K562 (cell line): ENCODE measurements at regions not wholly inside any gene's neighbourhood (a gene's known extent, or its start where the extent isn't known, plus 50 kb on each side); places are given as distances from the start of the nearest gene placed in this dataset.
A peak's percentile ranks its signal among the peaks of the same experiment; 100 is the strongest.

Experiments
- ATAC-seq: fragments of 200-7000 bp; cut with Tn5 transposase; 3 replicates; pipeline ENCODE4 v1.9.1; 2020; ENCODE audit warnings: moderate library complexity
- BruUV-seq: library from RNA; stranded (reverse); fragments of 400-500 nt; replicated peaks from 2 replicates; lab custom pipeline; 2021; lab: Mats Ljungman, UMichigan
- CTCF ChIA-PET: fragments of 300-600 bp; formaldehyde crosslinking; extraction: SDS; loops from one replicate; lab custom pipeline; 2021; ENCODE audit warnings: low intra/inter-chr PET ratio; lab: Yijun Ruan, JAX
- POLR2A ChIA-PET: fragments of 300-600, 350-650 bp; sonication (Branson Sonifier 250); formaldehyde crosslinking; extraction: SDS; loops from one replicate; lab custom pipeline; 2021; ENCODE audit warnings: antibody characterized with exemption, inconsistent platforms; lab: Yijun Ruan, JAX
- DNase-seq, 4 experiments: peaks; one replicate each; pipeline versions ENCODE4 v3.0.0 to v3.0.0-alpha.2; 2011 to 2018; ENCODE audit warnings: low spot score in 3 of 4, mixed read lengths in 3 of 4; ENCODE audit errors: extremely low read depth in 1 of 4
- FAIRE-seq: peaks from 2 replicates; lab custom pipeline; 2011; peaks lifted over from hg19 to GRCh38; lab: Jason Lieb, UNC
- H2AFZ ChIP-seq: 2 replicates; pipeline ENCODE4 v1.6.0; 2011; ENCODE audit warnings: low read depth, low read length, control low read depth, inconsistent platforms
- H3K27ac ChIP-seq: fragments of 200-600 bp; 3 replicates; pipeline ENCODE4 v1.8.0; 2011; ENCODE audit warnings: low read depth, mild to moderate bottlenecking, control low read depth, inconsistent platforms, low read length, moderate library complexity, mixed read lengths; ENCODE audit errors: extremely low read depth
- H3K27me3 ChIP-seq, 2 experiments: fragments of 300-600 bp in 1 of 2; 2 replicates in 1 of 2; 3 replicates in 1 of 2; pipeline versions ENCODE4 v1.6.0 to v1.8.0; 2011; ENCODE audit warnings: inconsistent platforms in 2 of 2, low read length in 2 of 2, mild to moderate bottlenecking in 1 of 2, mixed read lengths in 1 of 2, moderate library complexity in 1 of 2; ENCODE audit not compliant: control insufficient read depth in 2 of 2, insufficient read depth in 2 of 2
- H3K36me3 ChIP-seq: fragments of 300-600 bp; 3 replicates; pipeline ENCODE4 v1.8.0; 2011; ENCODE audit warnings: mild to moderate bottlenecking, low read length, inconsistent platforms; ENCODE audit not compliant: control insufficient read depth, insufficient read depth
- H3K4me1 ChIP-seq, 2 experiments: fragments of 200-600 bp in 1 of 2; replicated peaks in 1 of 2; 2 replicates in 1 of 2; 3 replicates in 1 of 2; pipeline versions ENCODE4 v1.5.1 to v1.8.0; 2011; ENCODE audit warnings: inconsistent platforms in 2 of 2, low read length in 2 of 2, mild to moderate bottlenecking in 1 of 2, mixed read lengths in 1 of 2, moderate library complexity in 1 of 2; ENCODE audit not compliant: control insufficient read depth in 2 of 2, insufficient read depth in 2 of 2
- H3K4me2 ChIP-seq: 2 replicates; pipeline ENCODE4 v1.6.1; 2011; ENCODE audit warnings: low read length, control low read depth, inconsistent platforms, mixed read lengths; ENCODE audit not compliant: insufficient read depth
- H3K4me3 ChIP-seq: fragments of 200-600 bp; sonication (generic), shearing (Covaris generic); 2 replicates; pipeline ENCODE4 v1.5.1; 2016; ENCODE audit warnings: control low read depth, inconsistent platforms
- H3K79me2 ChIP-seq: fragments of 200-600 bp; 3 replicates; pipeline ENCODE4 v1.8.0; 2011; ENCODE audit warnings: low read length, inconsistent platforms; ENCODE audit not compliant: control insufficient read depth, insufficient read depth
- H3K9ac ChIP-seq, 2 experiments: 2 replicates each; pipeline versions ENCODE4 v1.6.0 to v1.6.1; 2011; ENCODE audit warnings: low read depth in 2 of 2, low read length in 2 of 2, control low read depth in 1 of 2, inconsistent platforms in 1 of 2, mild to moderate bottlenecking in 1 of 2, mixed read lengths in 1 of 2; ENCODE audit not compliant: insufficient read depth in 1 of 2
- H3K9me1 ChIP-seq: one replicate; pipeline ENCODE4 v1.6.0; 2011; ENCODE audit warnings: inconsistent platforms, mild to moderate bottlenecking, low read length, moderate library complexity; ENCODE audit not compliant: control insufficient read depth, insufficient read depth
- H3K9me3 ChIP-seq: replicated peaks from 2 replicates; pipeline ENCODE4 v1.5.1; 2011; ENCODE audit warnings: low read depth, low read length, inconsistent platforms; ENCODE audit not compliant: control insufficient read depth, insufficient read depth
- H4K20me1 ChIP-seq: replicated peaks from 2 replicates; pipeline ENCODE4 v1.6.1; 2011; ENCODE audit warnings: low read length, inconsistent platforms, mixed read lengths; ENCODE audit not compliant: control insufficient read depth, insufficient read depth
- CBX8 ChIP-seq: fragments of 200-600 bp; sonication (generic); IDR thresholded peaks from 2 replicates; pipeline ENCODE4 v1.6.1; 2012; ENCODE audit warnings: borderline replicate concordance, mixed run types, low read depth, mild to moderate bottlenecking, moderate library complexity, mixed read lengths, low read length, control low read depth, inconsistent platforms; ENCODE audit not compliant: poor library complexity, severe bottlenecking; ENCODE audit errors: extremely low read depth
- CCNT2 ChIP-seq: IDR thresholded peaks from 2 replicates; pipeline ENCODE4 v1.6.1; 2011; ENCODE audit warnings: borderline replicate concordance, low read depth, mild to moderate bottlenecking, moderate library complexity, mixed read lengths, low read length; ENCODE audit not compliant: insufficient read length; ENCODE audit errors: extremely low read depth
- ELF4 ChIP-seq: fragments of 450-650 bp; formaldehyde crosslinking; IDR thresholded peaks from 2 replicates; pipeline ENCODE4 v1.4.0; 2022; ENCODE audit warnings: missing genetic modification characterization
- FOXP1 ChIP-seq: sonication (generic); formaldehyde crosslinking; IDR thresholded peaks from 2 replicates; pipeline ENCODE4 v1.8.0; 2022; ENCODE audit warnings: mild to moderate bottlenecking, missing genetic modification reagents
- KHSRP ChIP-seq: fragments of 450-650 bp; IDR thresholded peaks from 2 replicates; pipeline ENCODE4 v1.6.1; 2017
- NFXL1 ChIP-seq: fragments of 450-650 bp; formaldehyde crosslinking; IDR thresholded peaks from 2 replicates; pipeline ENCODE4 v1.4.0; 2021; ENCODE audit warnings: mild to moderate bottlenecking
- POLR2B ChIP-seq: fragments of 450-650 bp; IDR thresholded peaks from 2 replicates; pipeline ENCODE4 v1.6.1; 2018; ENCODE audit warnings: low read depth; ENCODE audit not compliant: partially characterized antibody
- POU5F1 ChIP-seq: fragments of 150-350 bp; IDR thresholded peaks from 2 replicates; pipeline ENCODE4 v1.6.1; 2014; ENCODE audit warnings: borderline replicate concordance, low read length, low read depth, mild to moderate bottlenecking; ENCODE audit not compliant: partially characterized antibody
- ZNF561 ChIP-seq: fragments of 450-650 bp; formaldehyde crosslinking; conservative IDR thresholded peaks from 2 replicates; pipeline ENCODE4 v1.4.0; 2020; ENCODE audit warnings: mild to moderate bottlenecking, moderate library complexity
- WGBS: fragments of 100-300 bp; shearing (Covaris generic); methylation state at CpG from one replicate; pipeline ENCODE4 v1.1.6; 2016; ENCODE audit warnings: low coverage, mixed read lengths; ENCODE audit not compliant: insufficient coverage; ENCODE audit errors: missing lambda C conversion rate; 5-methylcytosine and 5-hydroxymethylcytosine counted together
- in situ Hi-C: fragments of 300-500 bp; cut with MboI; formaldehyde crosslinking; loops from 4 replicates; pipeline ENCODE4 v1.15.0; 2018; ENCODE audit warnings: inconsistent platforms, mixed read lengths
- intact Hi-C: fragments of 100-400 bp; cut with micrococcal nuclease; formaldehyde crosslinking; loops from 2 replicates; pipeline ENCODE4 v1.14.2; 2022
- TF ChIP-seq, protein P1 (sequence below): fragments of 250-450 bp; sonication (Bioruptor Pico); IDR thresholded peaks from 2 replicates; pipeline ENCODE4 v1.5.0; 2020; ENCODE audit warnings: mild to moderate bottlenecking
- TF ChIP-seq, protein P2 (sequence below): sonication (generic); formaldehyde crosslinking; IDR thresholded peaks from 2 replicates; pipeline ENCODE4 v1.8.0; 2023; ENCODE audit warnings: mild to moderate bottlenecking, missing genetic modification reagents

DNA sequence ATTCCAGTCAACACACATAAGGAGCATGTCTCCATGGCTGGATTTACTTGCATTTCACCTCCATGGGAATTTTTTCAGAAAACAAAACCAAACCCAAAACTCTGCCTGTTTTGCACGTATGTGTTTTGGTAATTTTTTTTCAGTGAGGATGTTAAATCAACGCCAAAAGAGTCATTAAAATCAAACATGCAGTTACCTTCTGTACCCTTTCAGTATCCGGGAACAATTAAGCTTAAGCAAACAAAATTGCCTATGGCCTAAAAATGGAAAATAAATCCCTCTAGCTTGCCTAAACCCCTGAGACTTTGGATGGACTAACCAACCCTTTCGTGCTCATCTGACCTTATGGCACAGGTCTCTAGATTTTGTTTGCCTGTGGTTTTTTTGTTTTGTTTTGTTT, 209.2 kb upstream of the KLF4 start:
- BruUV-seq = no TSS peak
- Histone ChIP-seq H4K20me1 (no peaks in the 10 kb centered on the region), H3K4me2 (no peak overlapping the region), H3K9me1 (no peaks in the 10 kb centered on the region), H3K36me3 (no peaks in the 10 kb centered on the region), H3K4me1 (no peaks in the 10 kb centered on the region), H3K4me3 (no peak overlapping the region), H2AFZ (no peak overlapping the region), H3K9me3 (no peaks in the 10 kb centered on the region), H3K79me2 (no peaks in the 10 kb centered on the region), H3K27ac (no peak overlapping the region), H3K9ac (no peak overlapping the region), H3K27me3 (peaks cover 4 to 13% of the 10 kb centered on the region in 2 experiments)
- ATAC-seq (no peak), DNase-seq (no peak), FAIRE-seq (no peak)
- ChIA-PET CTCF (no interaction called here), POLR2A (no interaction called here)
- TF ChIP-seq CCNT2 (no peak), CBX8 (peak; percentile 66)
- in situ Hi-C loops = no loop called here
- WGBS = 0% methylated on average over 4 of the region's 4 CpGs
- intact Hi-C loops = no loop called here

DNA sequence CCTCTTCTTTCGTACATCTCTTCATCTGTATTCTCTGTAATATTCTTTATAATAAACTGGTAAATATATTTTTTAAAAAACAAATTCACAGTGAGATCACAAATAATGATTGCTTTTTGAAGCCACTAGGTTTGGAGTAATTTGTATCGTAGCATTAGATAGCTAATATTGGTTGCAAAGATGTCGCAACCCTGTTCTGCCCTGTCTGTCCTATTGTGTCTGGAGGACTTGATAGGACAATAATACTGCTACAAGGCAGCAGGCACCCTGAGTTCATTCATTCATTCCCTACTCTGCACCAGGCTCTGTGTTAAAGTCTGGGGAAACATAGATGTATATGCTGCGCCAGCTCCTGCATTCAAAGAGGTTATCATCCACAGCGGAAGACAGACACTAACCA, 206.7 kb upstream of the KLF4 start:
- BruUV-seq = no TSS peak
- WGBS = 4% methylated on average over 5 of the region's 5 CpGs
- CTCF ChIA-PET = no interaction called here
- TF ChIP-seq FOXP1 (CRISPR knock-in tag) = no peak
- no peak for TF ChIP-seq KHSRP
- no peak for TF ChIP-seq ELF4 (CRISPR knock-in tag)
- TF ChIP-seq, protein P1, sequence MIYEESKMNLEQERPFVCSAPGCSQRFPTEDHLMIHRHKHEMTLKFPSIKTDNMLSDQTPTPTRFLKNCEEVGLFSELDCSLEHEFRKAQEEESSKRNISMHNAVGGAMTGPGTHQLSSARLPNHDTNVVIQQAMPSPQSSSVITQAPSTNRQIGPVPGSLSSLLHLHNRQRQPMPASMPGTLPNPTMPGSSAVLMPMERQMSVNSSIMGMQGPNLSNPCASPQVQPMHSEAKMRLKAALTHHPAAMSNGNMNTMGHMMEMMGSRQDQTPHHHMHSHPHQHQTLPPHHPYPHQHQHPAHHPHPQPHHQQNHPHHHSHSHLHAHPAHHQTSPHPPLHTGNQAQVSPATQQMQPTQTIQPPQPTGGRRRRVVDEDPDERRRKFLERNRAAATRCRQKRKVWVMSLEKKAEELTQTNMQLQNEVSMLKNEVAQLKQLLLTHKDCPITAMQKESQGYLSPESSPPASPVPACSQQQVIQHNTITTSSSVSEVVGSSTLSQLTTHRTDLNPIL (CRISPR knock-in tag) = no peak
- no peak for TF ChIP-seq ZNF561 (CRISPR knock-in tag)
- no peak for TF ChIP-seq POLR2B
- TF ChIP-seq, protein P2, sequence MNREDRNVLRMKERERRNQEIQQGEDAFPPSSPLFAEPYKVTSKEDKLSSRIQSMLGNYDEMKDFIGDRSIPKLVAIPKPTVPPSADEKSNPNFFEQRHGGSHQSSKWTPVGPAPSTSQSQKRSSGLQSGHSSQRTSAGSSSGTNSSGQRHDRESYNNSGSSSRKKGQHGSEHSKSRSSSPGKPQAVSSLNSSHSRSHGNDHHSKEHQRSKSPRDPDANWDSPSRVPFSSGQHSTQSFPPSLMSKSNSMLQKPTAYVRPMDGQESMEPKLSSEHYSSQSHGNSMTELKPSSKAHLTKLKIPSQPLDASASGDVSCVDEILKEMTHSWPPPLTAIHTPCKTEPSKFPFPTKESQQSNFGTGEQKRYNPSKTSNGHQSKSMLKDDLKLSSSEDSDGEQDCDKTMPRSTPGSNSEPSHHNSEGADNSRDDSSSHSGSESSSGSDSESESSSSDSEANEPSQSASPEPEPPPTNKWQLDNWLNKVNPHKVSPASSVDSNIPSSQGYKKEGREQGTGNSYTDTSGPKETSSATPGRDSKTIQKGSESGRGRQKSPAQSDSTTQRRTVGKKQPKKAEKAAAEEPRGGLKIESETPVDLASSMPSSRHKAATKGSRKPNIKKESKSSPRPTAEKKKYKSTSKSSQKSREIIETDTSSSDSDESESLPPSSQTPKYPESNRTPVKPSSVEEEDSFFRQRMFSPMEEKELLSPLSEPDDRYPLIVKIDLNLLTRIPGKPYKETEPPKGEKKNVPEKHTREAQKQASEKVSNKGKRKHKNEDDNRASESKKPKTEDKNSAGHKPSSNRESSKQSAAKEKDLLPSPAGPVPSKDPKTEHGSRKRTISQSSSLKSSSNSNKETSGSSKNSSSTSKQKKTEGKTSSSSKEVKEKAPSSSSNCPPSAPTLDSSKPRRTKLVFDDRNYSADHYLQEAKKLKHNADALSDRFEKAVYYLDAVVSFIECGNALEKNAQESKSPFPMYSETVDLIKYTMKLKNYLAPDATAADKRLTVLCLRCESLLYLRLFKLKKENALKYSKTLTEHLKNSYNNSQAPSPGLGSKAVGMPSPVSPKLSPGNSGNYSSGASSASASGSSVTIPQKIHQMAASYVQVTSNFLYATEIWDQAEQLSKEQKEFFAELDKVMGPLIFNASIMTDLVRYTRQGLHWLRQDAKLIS = no peak
- TF ChIP-seq NFXL1 (CRISPR knock-in tag) = no peak
- TF ChIP-seq POU5F1 = no peak

More for the DNA sequence above, 206.7 kb upstream of the KLF4 start:
- H3K36me3 ChIP-seq = no peaks in the 10 kb centered on the region
- no peak for ATAC-seq
- no peak overlapping the region for H3K4me3 ChIP-seq
- no peaks in the 10 kb centered on the region for H3K79me2 ChIP-seq
- H3K4me1 ChIP-seq = no peaks in the 10 kb centered on the region
- H3K9me3 ChIP-seq = no peaks in the 10 kb centered on the region
- POLR2A ChIA-PET = no interaction called here
- no peak for DNase-seq
- H3K27ac ChIP-seq = no peak overlapping the region
- H3K27me3 ChIP-seq = peaks cover 4 to 17% of the 10 kb centered on the region in 2 experiments; a peak in 4 of 5 replicates
- H4K20me1 ChIP-seq = no peaks in the 10 kb centered on the region
- FAIRE-seq = no peak
- no peaks in the 10 kb centered on the region for H3K9me1 ChIP-seq
- H2AFZ ChIP-seq = no peak overlapping the region
- in situ Hi-C loops = no loop called here
- intact Hi-C loops = no loop called here
- H3K4me2 ChIP-seq = no peak overlapping the region
- H3K9ac ChIP-seq = no peak overlapping the region
